ENCODE measurements at regions not wholly inside any gene's neighbourhood (a gene's known extent, or its start where the extent isn't known, plus 50 kb on each side); places are given as distances from the start of the nearest gene placed in this dataset.

GRCh38 chr7:124532166-124532565, 233.4 kb downstream of the GPR37 start (continued):
- TF ChIP-seq ATF4 (CRISPR knock-in tag; IDR thresholded peaks at IDR 0.05) (no peak), ZNF354B (CRISPR knock-in tag; IDR thresholded peaks at IDR 0.05) (no peak), SNAI1 (CRISPR knock-in tag; IDR thresholded peaks at IDR 0.05; ENCODE audit: borderline replicate concordance) (no peak), TFDP2 (CRISPR knock-in tag; IDR thresholded peaks at IDR 0.05) (no peak), ZNF446 (CRISPR knock-in tag; IDR thresholded peaks at IDR 0.05) (no peak), CHD2 (IDR thresholded peaks at IDR 0.05; ENCODE audit: low read depth, low read length) (no peak)

- FAIRE-seq, result no peak
These were observed 248.7 kb downstream of the GPR37 start for GRCh38 chr7:124516911-124517310.

More at GRCh38 chr7:124516911-124517310, 248.7 kb downstream of the GPR37 start:
- CTCF ChIA-PET (ENCODE audit: low intra/inter-chr PET ratio, low total read pairs), result no interaction called here
- H3K9me3 ChIP-seq (ENCODE audit: low read length), result peaks cover 13% of the 10 kb centered on the region
- H3K27me3 ChIP-seq (ENCODE audit: control insufficient read depth in 1 of 2, insufficient read depth in 2 of 2, low read length in 2 of 2), result no peaks in the 10 kb centered on the region; a peak in 1 of 5 replicates
- H3K36me3 ChIP-seq (replicated peaks in 1 of 2; ENCODE audit: control insufficient read depth in 1 of 2, insufficient read depth in 2 of 2, low read length in 2 of 2), result no peaks in the 10 kb centered on the region
- H4K20me1 ChIP-seq (ENCODE audit: insufficient read depth, low read length), result no peaks in the 10 kb centered on the region
- no peak for DNase-seq (ENCODE audit: low spot score)
- TF ChIP-seq RXRB (CRISPR knock-in tag; IDR thresholded peaks at IDR 0.05; ENCODE audit: borderline replicate concordance) (no peak), TARDBP (CRISPR knock-in tag; IDR thresholded peaks at IDR 0.05) (no peak), CREB1 (IDR thresholded peaks at IDR 0.05) (no peak), CREB1 (CRISPR knock-in tag; IDR thresholded peaks at IDR 0.05) (no peak), ZNF337 (CRISPR knock-in tag; IDR thresholded peaks at IDR 0.05; ENCODE audit: borderline replicate concordance, low read depth) (no peak), ZNF44 (CRISPR knock-in tag; IDR thresholded peaks at IDR 0.05) (no peak), JUNB (CRISPR knock-in tag; IDR thresholded peaks at IDR 0.05; ENCODE audit: borderline replicate concordance) (no peak), SMARCE1 (IDR thresholded peaks at IDR 0.05; ENCODE audit: borderline replicate concordance) (no peak), ZNF432 (CRISPR knock-in tag; IDR thresholded peaks at IDR 0.05; ENCODE audit: borderline replicate concordance) (no peak), ETV5 (CRISPR knock-in tag; IDR thresholded peaks at IDR 0.05; ENCODE audit: borderline replicate concordance) (no peak), MLLT10 (CRISPR knock-in tag; IDR thresholded peaks at IDR 0.05) (no peak), ZNF720 (CRISPR knock-in tag; IDR thresholded peaks at IDR 0.05) (no peak), GATAD1 (CRISPR knock-in tag; IDR thresholded peaks at IDR 0.05) (no peak)
- H2AFZ ChIP-seq (ENCODE audit: low read length), result no peak overlapping the region
- no peaks in the 10 kb centered on the region for H3K79me2 ChIP-seq (ENCODE audit: insufficient read depth, low read length)
- H3K4me2 ChIP-seq (ENCODE audit: low read depth, low read length), result no peak overlapping the region
- H3K27ac ChIP-seq (ENCODE audit: extremely low read length, insufficient read depth, low read length), result no peak overlapping the region
- intact Hi-C loops (cut with micrococcal nuclease; ENCODE audit: unreplicated experiment), result no loop called here
- in situ Hi-C loops (cut with HindIII; ENCODE audit: extremely low pct_ligation_motif_present, low pct_unique_long_range_greater_than_20kb), result no loop called here
- H3K4me1 ChIP-seq (ENCODE audit: insufficient read depth, low read length), result no peaks in the 10 kb centered on the region
- no peak overlapping the region for H3K4me3 ChIP-seq (replicated peaks in 1 of 3; ENCODE audit: insufficient read depth in 1 of 3, low read depth in 2 of 3, low read length in 3 of 3)
- H3K9ac ChIP-seq (ENCODE audit: insufficient read depth, low read depth, low read length), result no peak overlapping the region
- BruUV-seq (replicated peaks), result no TSS peak
- POLR2A ChIA-PET, result no interaction called here
- ATAC-seq, result no peak
